CD14-positive monocyte (primary cell): ENCODE measurements at regions not wholly inside any gene's neighbourhood (a gene's known extent, or its start where the extent isn't known, plus 50 kb on each side); places are given as distances from the start of the nearest gene placed in this dataset.

Experiments used
- DNase-seq, 3 donors: peaks; one replicate each; pipeline ENCODE4 v3.0.0-alpha.2; 2011 to 2022
- H2AFZ ChIP-seq: 2 replicates; pipeline ENCODE4 v1.6.0; 2012; ENCODE audit warnings: mild to moderate bottlenecking, low read depth, low read length, inconsistent platforms; ENCODE audit not compliant: insufficient read depth, poor library complexity, severe bottlenecking
- H3K27ac ChIP-seq, 2 donors: 1 replicate in 1 of 2; 2 replicates in 1 of 2; pipeline ENCODE4 v1.5.1; 2012 to 2013; ENCODE audit warnings: low read length in 2 of 2, control low read depth in 1 of 2, inconsistent platforms in 1 of 2, low read depth in 1 of 2, mild to moderate bottlenecking in 1 of 2
- H3K27me3 ChIP-seq, 2 donors: one replicate each; pipeline versions ENCODE4 v1.6.0 to v1.6.1; 2011 to 2013; ENCODE audit warnings: low read length in 2 of 2; ENCODE audit not compliant: control insufficient read depth in 2 of 2, insufficient read depth in 2 of 2
- H3K36me3 ChIP-seq, 2 donors: replicated peaks in 1 of 2; 1 replicate in 1 of 2; 2 replicates in 1 of 2; pipeline versions ENCODE4 v1.5.1 to v1.6.1; 2012 to 2013; ENCODE audit warnings: low read length in 2 of 2, control low read depth in 1 of 2, inconsistent platforms in 1 of 2, mild to moderate bottlenecking in 1 of 2; ENCODE audit not compliant: insufficient read depth in 2 of 2, control insufficient read depth in 1 of 2
- H3K4me1 ChIP-seq, 2 donors: 1 replicate in 1 of 2; 2 replicates in 1 of 2; pipeline versions ENCODE4 v1.5.1 to v1.6.1; 2012 to 2013; ENCODE audit warnings: low read length in 2 of 2, control low read depth in 1 of 2, inconsistent platforms in 1 of 2, mild to moderate bottlenecking in 1 of 2, moderate library complexity in 1 of 2; ENCODE audit not compliant: insufficient read depth in 2 of 2, control insufficient read depth in 1 of 2
- H3K4me2 ChIP-seq: replicated peaks from 2 replicates; pipeline ENCODE3; 2012; ENCODE audit warnings: low read length, moderate library complexity, mild to moderate bottlenecking; ENCODE audit not compliant: poor library complexity, severe bottlenecking; ENCODE audit errors: extremely low read depth
- H3K4me3 ChIP-seq, 3 experiments: fragments of 200-600 bp in 1 of 3; sonication (generic) in 1 of 3; replicated peaks in 1 of 3; 1 replicate in 2 of 3; 2 replicates in 1 of 3; pipeline ENCODE4 v1.5.1; 2011 to 2013; ENCODE audit warnings: low read length in 3 of 3, mild to moderate bottlenecking in 3 of 3, control low read depth in 2 of 3, low read depth in 2 of 3, inconsistent platforms in 1 of 3, moderate library complexity in 1 of 3
- H3K79me2 ChIP-seq: 2 replicates; pipeline ENCODE4 v1.6.0; 2012; ENCODE audit warnings: mild to moderate bottlenecking, control low read depth, inconsistent platforms, low read length, moderate library complexity; ENCODE audit not compliant: insufficient read depth
- H3K9ac ChIP-seq: 2 replicates; pipeline ENCODE4 v1.6.0; 2017; ENCODE audit warnings: low read length, mild to moderate bottlenecking; ENCODE audit not compliant: insufficient read depth, poor library complexity, severe bottlenecking
- H3K9me3 ChIP-seq, 2 donors: replicated peaks in 1 of 2; 1 replicate in 1 of 2; 2 replicates in 1 of 2; pipeline versions ENCODE4 v1.5.1 to v1.6.1; 2012 to 2013; ENCODE audit warnings: low read length in 2 of 2, control low read depth in 1 of 2; ENCODE audit not compliant: control insufficient read depth in 1 of 2, insufficient read depth in 1 of 2
- H4K20me1 ChIP-seq: 2 replicates; pipeline ENCODE4 v1.6.0; 2012; ENCODE audit warnings: mild to moderate bottlenecking, low read length, control low read depth, moderate library complexity; ENCODE audit not compliant: insufficient read depth
- H3K27ac Mint-ChIP-seq, 7 donors: one replicate each; pipeline ENCODE4 v1.8.0; 2020; ENCODE audit warnings: mild to moderate bottlenecking in 7 of 7, mixed read lengths in 7 of 7, moderate library complexity in 6 of 7, inconsistent platforms in 2 of 7
- H3K27me3 Mint-ChIP-seq, 3 donors: one replicate each; pipeline ENCODE4 v1.8.0; 2021 to 2022; ENCODE audit warnings: low read depth in 3 of 3, mild to moderate bottlenecking in 3 of 3, mixed read lengths in 3 of 3, moderate library complexity in 3 of 3, inconsistent platforms in 1 of 3
- H3K36me3 Mint-ChIP-seq, 2 donors: one replicate each; pipeline ENCODE4 v1.8.0; 2020; ENCODE audit warnings: mixed read lengths in 2 of 2, inconsistent platforms in 1 of 2, mild to moderate bottlenecking in 1 of 2
- H3K4me1 Mint-ChIP-seq: one replicate; pipeline ENCODE4 v1.8.0; 2020; ENCODE audit warnings: mild to moderate bottlenecking, mixed read lengths
- H3K4me3 Mint-ChIP-seq, 2 donors: one replicate each; pipeline ENCODE4 v1.8.0; 2020; ENCODE audit warnings: mild to moderate bottlenecking in 2 of 2, mixed read lengths in 2 of 2, moderate library complexity in 1 of 2
- H3K9me3 Mint-ChIP-seq, 7 donors: one replicate each; pipeline ENCODE4 v1.8.0; 2020 to 2022; ENCODE audit warnings: mixed read lengths in 7 of 7, mild to moderate bottlenecking in 6 of 7, moderate library complexity in 6 of 7, inconsistent platforms in 2 of 7
- WGBS: methylation state at CpG from one replicate; pipeline ENCODE4 v1.1.5; 2013; ENCODE audit warnings: missing lambda C conversion rate; ENCODE audit not compliant: insufficient coverage; 5-methylcytosine and 5-hydroxymethylcytosine counted together
- intact Hi-C, 2 donors: fragments of 100-400 bp; cut with micrococcal nuclease; formaldehyde crosslinking; loops; one replicate each; pipeline versions ENCODE4 v1.15.0 to v1.15.1; 2023
- TF ChIP-seq, protein P1 (sequence below): fragments of 200-600 bp; IDR thresholded peaks from one replicate; pipeline ENCODE4 v1.8.0; 2022; ENCODE audit warnings: antibody characterized with exemption, mild to moderate bottlenecking

DNA sequence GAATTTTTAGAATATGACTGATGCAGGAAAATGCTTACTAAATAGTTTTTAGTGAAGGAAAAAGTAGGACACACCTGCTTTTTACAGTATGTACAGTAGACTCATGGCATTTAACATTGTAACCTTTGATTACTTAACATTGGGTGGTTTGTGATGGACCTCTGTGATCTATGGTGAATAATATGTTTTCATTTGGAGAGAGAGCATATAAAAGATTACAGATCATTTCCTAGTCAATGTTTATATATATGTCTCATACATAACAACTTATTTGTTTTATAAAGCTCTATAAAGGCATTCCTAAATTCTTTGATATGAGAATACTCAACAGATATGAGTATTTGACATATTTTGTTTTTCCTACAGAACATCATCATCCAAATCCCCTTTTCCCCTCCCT, 129.3 kb upstream of the PDE7B start:
- H4K20me1 ChIP-seq = no peaks in the 10 kb centered on the region
- no peak overlapping the region for H3K4me3 ChIP-seq
- H3K36me3 Mint-ChIP-seq = no peaks in the 10 kb centered on the region

DNA sequence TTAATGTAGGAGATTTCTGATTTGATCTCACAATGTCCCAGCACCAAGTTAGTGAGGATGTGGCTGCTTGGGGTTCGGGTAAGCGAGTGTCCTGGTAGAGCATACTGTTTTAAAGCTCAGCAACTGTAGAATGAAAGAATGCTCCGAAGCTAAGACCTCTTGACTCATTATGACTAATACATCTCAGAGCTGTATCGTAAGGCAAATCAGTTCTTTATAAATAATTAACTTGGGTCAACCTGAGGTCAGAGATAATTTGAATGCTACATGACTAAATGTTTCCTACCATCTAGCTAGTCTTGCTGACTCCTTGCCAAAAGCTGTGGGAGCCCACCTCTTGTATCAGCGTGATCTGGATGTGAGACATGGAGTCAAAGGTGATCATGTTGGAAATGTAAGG, 128.8 kb upstream of the PDE7B start:
- Histone ChIP-seq H4K20me1 (no peaks in the 10 kb centered on the region), H2AFZ (no peak overlapping the region), H3K27ac (no peak overlapping the region), H3K36me3 (no peaks in the 10 kb centered on the region), H3K9me3 (peaks cover 10 to 17% of the 10 kb centered on the region in 2 donors), H3K79me2 (no peaks in the 10 kb centered on the region), H3K4me3 (no peak overlapping the region), H3K27me3 (no peaks in the 10 kb centered on the region), H3K4me1 (no peaks in the 10 kb centered on the region), H3K9ac (no peak overlapping the region), H3K4me2 (no peak overlapping the region)
- TF ChIP-seq, protein P1, sequence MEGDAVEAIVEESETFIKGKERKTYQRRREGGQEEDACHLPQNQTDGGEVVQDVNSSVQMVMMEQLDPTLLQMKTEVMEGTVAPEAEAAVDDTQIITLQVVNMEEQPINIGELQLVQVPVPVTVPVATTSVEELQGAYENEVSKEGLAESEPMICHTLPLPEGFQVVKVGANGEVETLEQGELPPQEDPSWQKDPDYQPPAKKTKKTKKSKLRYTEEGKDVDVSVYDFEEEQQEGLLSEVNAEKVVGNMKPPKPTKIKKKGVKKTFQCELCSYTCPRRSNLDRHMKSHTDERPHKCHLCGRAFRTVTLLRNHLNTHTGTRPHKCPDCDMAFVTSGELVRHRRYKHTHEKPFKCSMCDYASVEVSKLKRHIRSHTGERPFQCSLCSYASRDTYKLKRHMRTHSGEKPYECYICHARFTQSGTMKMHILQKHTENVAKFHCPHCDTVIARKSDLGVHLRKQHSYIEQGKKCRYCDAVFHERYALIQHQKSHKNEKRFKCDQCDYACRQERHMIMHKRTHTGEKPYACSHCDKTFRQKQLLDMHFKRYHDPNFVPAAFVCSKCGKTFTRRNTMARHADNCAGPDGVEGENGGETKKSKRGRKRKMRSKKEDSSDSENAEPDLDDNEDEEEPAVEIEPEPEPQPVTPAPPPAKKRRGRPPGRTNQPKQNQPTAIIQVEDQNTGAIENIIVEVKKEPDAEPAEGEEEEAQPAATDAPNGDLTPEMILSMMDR = no peak
- no peak for DNase-seq
- no peaks in the 10 kb centered on the region for H3K4me1 Mint-ChIP-seq
- 83% methylated on average over 1 of the region's 5 CpGs for WGBS
- intact Hi-C loops = no loop called here
- H3K9me3 Mint-ChIP-seq = peaks cover 25 to 36% (median 28%) of the 10 kb centered on the region in 7 donors
- peaks cover 1 to 3% (median 1%) of the 10 kb centered on the region in 3 donors for H3K27me3 Mint-ChIP-seq
- no peak overlapping the region for H3K4me3 Mint-ChIP-seq
- no peak overlapping the region for H3K27ac Mint-ChIP-seq
- H3K36me3 Mint-ChIP-seq = no peaks in the 10 kb centered on the region

More for the DNA sequence above, 129.3 kb upstream of the PDE7B start:
- Mint-ChIP-seq H3K27me3 (peaks cover 1 to 3% (median 3%) of the 10 kb centered on the region in 3 donors), H3K27ac (no peak overlapping the region), H3K4me1 (no peaks in the 10 kb centered on the region), H3K4me3 (no peak overlapping the region), H3K9me3 (peaks cover 25 to 38% (median 27%) of the 10 kb centered on the region in 7 donors)
- H3K27ac ChIP-seq = no peak overlapping the region
- TF ChIP-seq, protein P1 = no peak
- no peak overlapping the region for H3K4me2 ChIP-seq
- no peaks in the 10 kb centered on the region for H3K4me1 ChIP-seq
- intact Hi-C loops = no loop called here
- no peak overlapping the region for H3K9ac ChIP-seq
- H3K27me3 ChIP-seq = no peaks in the 10 kb centered on the region
- H2AFZ ChIP-seq = no peak overlapping the region
- H3K79me2 ChIP-seq = no peaks in the 10 kb centered on the region
- DNase-seq = no peak
- peaks cover 10 to 17% of the 10 kb centered on the region in 2 donors for H3K9me3 ChIP-seq
- no peaks in the 10 kb centered on the region for H3K36me3 ChIP-seq
